GM23248 (cell line): ENCODE measurements at regions not wholly inside any gene's neighbourhood (a gene's known extent, or its start where the extent isn't known, plus 50 kb on each side); places are given as distances from the start of the nearest gene placed in this dataset.

ENCODE experiments used
- EZH2 ChIP-seq: fragments of 200-600 bp; sonication (generic); IDR thresholded peaks from 2 replicates; pipeline ENCODE4 v1.6.1; 2018; ENCODE audit warnings: antibody characterized with exemption, mild to moderate bottlenecking; ENCODE audit not compliant: insufficient read depth, poor library complexity, severe bottlenecking
- EZH2phosphoT487 ChIP-seq: fragments of 200-600 bp; sonication (generic); IDR thresholded peaks from 2 replicates; pipeline ENCODE4 v1.6.1; 2018; ENCODE audit warnings: antibody characterized with exemption, moderate library complexity, mild to moderate bottlenecking, low read depth; ENCODE audit not compliant: insufficient read depth

DNA sequence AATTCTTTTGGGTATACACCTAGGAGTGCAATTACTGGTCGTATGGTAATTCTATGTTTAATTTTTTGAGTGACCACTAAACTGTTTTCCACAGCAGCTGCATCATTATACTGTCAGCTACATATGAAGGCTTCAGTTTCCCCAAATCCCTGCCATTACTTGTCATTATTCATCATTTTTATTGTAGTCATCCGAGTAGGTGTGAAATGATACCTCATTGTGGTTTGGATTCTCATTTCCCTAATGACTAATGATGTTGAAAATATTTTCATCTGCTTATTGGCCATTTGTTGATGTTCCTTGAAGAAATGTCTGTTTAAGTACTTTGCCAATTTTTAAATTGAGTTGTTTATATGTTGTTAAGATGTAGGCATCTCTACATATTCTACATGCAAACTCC, 633.6 kb upstream of the IMPG1 start:
- no peak for TF ChIP-seq EZH2phosphoT487
- TF ChIP-seq EZH2 = no peak
